HG03354 (cell line): ENCODE measurements at regions not wholly inside any gene's neighbourhood (a gene's known extent, or its start where the extent isn't known, plus 50 kb on each side); places are given as distances from the start of the nearest gene placed in this dataset.

Experiments
- ATAC-seq: cut with Tn5 transposase; IDR thresholded peaks from one replicate; pipeline ENCODE4 v1.9.1; 2021; ENCODE audit warnings: mild to moderate bottlenecking; ENCODE audit not compliant: unreplicated experiment, poor library complexity, severe bottlenecking

GRCh38 chr1:5513846-5514526, 478.2 kb downstream of the NPHP4 start:
- no peak for ATAC-seq

GRCh38 chr1:5513179-5513578, 479.0 kb downstream of the NPHP4 start:
- no peak for ATAC-seq

GRCh38 chr1:5511381-5512097, 480.7 kb downstream of the NPHP4 start:
- ATAC-seq, result no peak

- ATAC-seq, result peak; percentile 80
These were observed 482.4 kb downstream of the NPHP4 start for GRCh38 chr1:5509664-5510452.

GRCh38 chr1:5508669-5509330, 483.4 kb downstream of the NPHP4 start:
- no peak for ATAC-seq

GRCh38 chr1:5507340-5507739, 484.9 kb downstream of the NPHP4 start:
- no peak for ATAC-seq

GRCh38 chr1:5506634-5507033, 485.6 kb downstream of the NPHP4 start:
- no peak for ATAC-seq

- ATAC-seq, result no peak
These were observed 486.3 kb downstream of the NPHP4 start for GRCh38 chr1:5505944-5506343.

- no peak for ATAC-seq
These were observed 487.9 kb downstream of the NPHP4 start for GRCh38 chr1:5504364-5504740.

- ATAC-seq, result no peak
These were observed 488.5 kb downstream of the NPHP4 start for GRCh38 chr1:5503556-5504363.

- no peak for ATAC-seq
These were observed 489.7 kb downstream of the NPHP4 start for GRCh38 chr1:5502311-5503194.

- ATAC-seq, result no peak
These were observed 490.9 kb downstream of the NPHP4 start for GRCh38 chr1:5501206-5501930.

GRCh38 chr1:5500541-5500940, 491.7 kb downstream of the NPHP4 start:
- ATAC-seq, result no peak

GRCh38 chr1:5497503-5497902, 494.7 kb downstream of the NPHP4 start:
- ATAC-seq, result no peak

GRCh38 chr1:5495596-5496410, 496.4 kb downstream of the NPHP4 start:
- ATAC-seq, result no peak

- ATAC-seq, result no peak
These were observed 497.7 kb downstream of the NPHP4 start for GRCh38 chr1:5494518-5494917.

- no peak for ATAC-seq
These were observed 498.3 kb downstream of the NPHP4 start for GRCh38 chr1:5493851-5494311.
